Lung (tissue), 11 donors: ENCODE measurements at regions not wholly inside any gene's neighbourhood (a gene's known extent, or its start where the extent isn't known, plus 50 kb on each side); places are given as distances from the start of the nearest gene placed in this dataset.

Experiments
- ATAC-seq: fragments of 200-7000 bp; cut with Tn5 transposase; one replicate; pipeline ENCODE4 v1.9.1; 2020; ENCODE audit warnings: moderate number of reproducible peaks; ENCODE audit not compliant: insufficient read depth, low FRiP score
- DNase-seq, 3 donors: peaks; one replicate each; pipeline ENCODE4 v3.0.0-alpha.2; 2013 to 2017
- H3K27ac ChIP-seq, 2 donors: one replicate each; pipeline ENCODE4 v1.5.1; 2013; ENCODE audit warnings: mild to moderate bottlenecking in 2 of 2, moderate library complexity in 2 of 2, control low read depth in 1 of 2, inconsistent platforms in 1 of 2, low read depth in 1 of 2, low read length in 1 of 2
- H3K27me3 ChIP-seq, 3 donors: one replicate each; pipeline ENCODE4 v1.5.1; 2013; ENCODE audit warnings: low read length in 2 of 3; ENCODE audit not compliant: control insufficient read depth in 3 of 3, insufficient read depth in 3 of 3
- H3K36me3 ChIP-seq, 4 donors: one replicate each; pipeline ENCODE4 v1.5.1; 2013; ENCODE audit warnings: low read length in 4 of 4, mild to moderate bottlenecking in 1 of 4, moderate library complexity in 1 of 4; ENCODE audit not compliant: control insufficient read depth in 4 of 4, insufficient read depth in 4 of 4
- H3K4me1 ChIP-seq, 5 donors: one replicate each; pipeline ENCODE4 v1.5.1; 2013; ENCODE audit warnings: low read length in 5 of 5, mild to moderate bottlenecking in 2 of 5, moderate library complexity in 1 of 5; ENCODE audit not compliant: control insufficient read depth in 5 of 5, insufficient read depth in 5 of 5
- H3K4me3 ChIP-seq: one replicate; pipeline ENCODE4 v1.5.1; 2013; ENCODE audit warnings: mild to moderate bottlenecking, control low read depth, moderate library complexity
- H3K9ac ChIP-seq, 2 donors: one replicate each; pipeline ENCODE4 v1.5.1; 2013; ENCODE audit warnings: low read length in 2 of 2, control low read depth in 1 of 2; ENCODE audit not compliant: insufficient read depth in 1 of 2
- H3K9me3 ChIP-seq, 4 donors: one replicate each; pipeline ENCODE4 v1.5.1; 2013; ENCODE audit warnings: low read length in 3 of 4, mild to moderate bottlenecking in 1 of 4, moderate library complexity in 1 of 4; ENCODE audit not compliant: control insufficient read depth in 4 of 4, insufficient read depth in 3 of 4
- WGBS, 2 donors: extraction: QIAGEN DNeasy Blood & Tissue Kit; methylation state at CpG; one replicate each; pipeline ENCODE4 v1.1.7; 2013; 5-methylcytosine and 5-hydroxymethylcytosine counted together
- TF ChIP-seq, protein P1 (sequence below): IDR thresholded peaks from 2 replicates; pipeline ENCODE4 v1.5.1; 2012; ENCODE audit warnings: mild to moderate bottlenecking; ENCODE audit errors: control extremely low read depth, extremely low read depth
- donor health status: control.
- donor health status: control.
- donor health status: Bipolar disorder and iron deficiency.
- donor health status: healthy.
- donor health status: DM: yes; HTN: yes; CAD: no.

DNA sequence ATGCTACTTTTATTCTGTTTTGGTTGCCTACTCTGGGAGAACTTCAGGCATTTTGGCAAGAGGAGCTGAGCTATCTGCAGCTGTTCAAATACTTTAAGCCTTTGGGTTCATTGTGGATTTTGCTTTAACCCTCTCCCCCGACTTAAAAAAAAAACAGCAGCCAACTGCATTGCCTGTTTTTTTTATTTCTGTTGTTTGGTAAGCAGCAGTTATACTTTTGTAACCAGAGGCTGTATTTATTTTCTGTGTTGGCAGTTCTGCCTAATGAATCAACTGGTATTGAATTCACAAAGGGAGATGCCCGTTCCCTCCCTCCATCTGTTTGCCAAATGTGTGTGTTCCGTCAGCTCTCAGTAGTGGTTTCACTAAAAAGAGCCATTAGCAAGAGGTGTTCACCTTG lies 484.0 kb downstream of the UTRN start:
- Histone ChIP-seq H3K4me3 (no peak overlapping the region), H3K9ac (no peak overlapping the region), H3K9me3 (no peaks in the 10 kb centered on the region), H3K27ac (peak overlapping the region in 1 of 2 donors; percentile 53), H3K4me1 (peaks cover 0 to 17% (median 7%) of the 10 kb centered on the region in 5 donors), H3K36me3 (peaks cover 0 to 12% (median 4%) of the 10 kb centered on the region in 4 donors), H3K27me3 (no peaks in the 10 kb centered on the region)
- DNase-seq (peak in 2 of 3 donors; percentile 73 to 76), ATAC-seq (no peak)
- TF ChIP-seq, protein P1, sequence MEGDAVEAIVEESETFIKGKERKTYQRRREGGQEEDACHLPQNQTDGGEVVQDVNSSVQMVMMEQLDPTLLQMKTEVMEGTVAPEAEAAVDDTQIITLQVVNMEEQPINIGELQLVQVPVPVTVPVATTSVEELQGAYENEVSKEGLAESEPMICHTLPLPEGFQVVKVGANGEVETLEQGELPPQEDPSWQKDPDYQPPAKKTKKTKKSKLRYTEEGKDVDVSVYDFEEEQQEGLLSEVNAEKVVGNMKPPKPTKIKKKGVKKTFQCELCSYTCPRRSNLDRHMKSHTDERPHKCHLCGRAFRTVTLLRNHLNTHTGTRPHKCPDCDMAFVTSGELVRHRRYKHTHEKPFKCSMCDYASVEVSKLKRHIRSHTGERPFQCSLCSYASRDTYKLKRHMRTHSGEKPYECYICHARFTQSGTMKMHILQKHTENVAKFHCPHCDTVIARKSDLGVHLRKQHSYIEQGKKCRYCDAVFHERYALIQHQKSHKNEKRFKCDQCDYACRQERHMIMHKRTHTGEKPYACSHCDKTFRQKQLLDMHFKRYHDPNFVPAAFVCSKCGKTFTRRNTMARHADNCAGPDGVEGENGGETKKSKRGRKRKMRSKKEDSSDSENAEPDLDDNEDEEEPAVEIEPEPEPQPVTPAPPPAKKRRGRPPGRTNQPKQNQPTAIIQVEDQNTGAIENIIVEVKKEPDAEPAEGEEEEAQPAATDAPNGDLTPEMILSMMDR, result no peak
- 85 to 87% methylated on average over 3 of the region's 3 CpGs for WGBS, 2 donors

DNA sequence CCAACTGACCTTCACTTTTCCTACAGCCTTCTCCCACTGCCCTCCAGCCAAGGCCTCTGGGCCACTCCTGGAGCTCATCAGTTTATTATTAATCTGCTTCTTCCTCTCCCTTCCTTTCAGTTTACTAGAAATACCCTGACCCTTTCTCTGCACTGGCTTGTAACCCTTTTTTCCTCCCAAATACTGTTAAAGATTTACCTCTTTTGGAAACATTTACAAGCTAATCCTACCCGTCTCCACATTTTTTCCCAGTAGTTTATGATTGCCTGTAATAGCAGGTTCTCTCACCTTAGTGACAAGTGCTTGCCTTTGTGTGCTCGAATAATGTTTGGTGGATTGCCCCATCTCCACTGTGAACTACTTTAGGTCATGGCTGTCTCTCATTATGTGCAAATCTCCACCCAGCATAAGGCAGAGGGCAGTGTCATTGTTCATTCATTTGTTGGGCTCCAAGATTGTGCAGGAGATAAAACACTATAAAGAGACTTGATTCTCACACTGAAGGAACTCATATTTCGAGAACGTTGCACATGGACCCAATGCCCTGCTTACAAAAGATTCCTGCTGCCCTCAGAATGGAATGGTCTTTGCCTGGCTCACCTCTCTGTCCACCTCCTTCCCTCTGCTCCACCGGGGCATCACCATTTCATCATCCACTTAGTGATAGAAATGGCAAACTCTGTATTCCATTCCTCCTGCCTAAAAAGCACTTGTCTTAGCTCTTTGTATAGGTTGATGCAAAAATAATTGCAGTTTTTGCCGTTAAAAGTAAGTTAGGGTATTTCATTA lies 491.1 kb downstream of the UTRN start:
- ATAC-seq (no peak), DNase-seq (no peak)
- H3K27ac ChIP-seq, result no peak overlapping the region
- no peak overlapping the region for H3K9ac ChIP-seq
- 92 to 95% methylated on average over 6 of the region's 6 CpGs for WGBS, 2 donors
- no peaks in the 10 kb centered on the region for H3K9me3 ChIP-seq
- no peaks in the 10 kb centered on the region for H3K27me3 ChIP-seq
- peaks cover 0 to 3% (median 0%) of the 10 kb centered on the region in 5 donors for H3K4me1 ChIP-seq
- TF ChIP-seq, protein P1, result no peak
- peaks cover 3 to 27% (median 12%) of the 10 kb centered on the region in 4 donors for H3K36me3 ChIP-seq
- no peak overlapping the region for H3K4me3 ChIP-seq

DNA sequence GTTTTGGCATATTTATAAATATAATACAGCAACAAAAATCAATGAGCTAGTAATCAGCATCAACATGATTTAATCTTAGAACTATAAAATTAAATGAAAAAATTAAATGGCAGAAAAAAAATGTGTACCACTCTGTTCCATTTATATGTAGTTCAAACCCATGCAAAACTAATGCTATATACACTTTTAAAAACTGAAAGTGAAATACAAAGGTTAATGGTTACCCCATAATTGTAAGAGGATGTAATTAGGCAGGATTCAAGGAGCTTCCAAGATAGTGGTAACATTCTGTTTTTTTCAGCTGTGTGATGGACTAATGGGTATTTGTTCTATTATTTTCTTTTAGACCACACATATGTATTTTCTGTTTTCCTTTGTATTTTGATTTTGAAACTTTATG lies 492.1 kb downstream of the UTRN start:
- no peaks in the 10 kb centered on the region for H3K9me3 ChIP-seq
- DNase-seq (no peak), ATAC-seq (no peak)
- H3K4me3 ChIP-seq, result no peak overlapping the region
- peaks cover 3 to 27% (median 12%) of the 10 kb centered on the region in 4 donors for H3K36me3 ChIP-seq
- H3K27ac ChIP-seq, result no peak overlapping the region
- no peaks in the 10 kb centered on the region for H3K27me3 ChIP-seq
- H3K9ac ChIP-seq, result no peak overlapping the region
- TF ChIP-seq, protein P1, result no peak
- H3K4me1 ChIP-seq, result peaks cover 0 to 3% (median 0%) of the 10 kb centered on the region in 5 donors
